GM12878 (cell line): ENCODE measurements at regions not wholly inside any gene's neighbourhood (a gene's known extent, or its start where the extent isn't known, plus 50 kb on each side); places are given as distances from the start of the nearest gene placed in this dataset.

Experiments
- ATAC-seq: fragments of 200-7000 bp; cut with Tn5 transposase; 3 replicates; pipeline ENCODE4 v1.9.1; 2020; ENCODE audit warnings: mild to moderate bottlenecking, moderate library complexity
- BruUV-seq: library from RNA; stranded (reverse); fragments of 400-500 nt; replicated peaks from 2 replicates; lab custom pipeline; 2021; lab: Mats Ljungman, UMichigan
- CTCF ChIA-PET: fragments of 300-600 bp; sonication (Branson Sonifier 250); formaldehyde crosslinking; extraction: SDS; loops from one replicate; lab custom pipeline; 2021; ENCODE audit warnings: inconsistent platforms; lab: Yijun Ruan, JAX
- POLR2A ChIA-PET: fragments of 350-600 bp; formaldehyde crosslinking; extraction: SDS; loops from one replicate; lab custom pipeline; 2021; ENCODE audit warnings: inconsistent platforms; lab: Charles Lee
- RAD21 ChIA-PET: fragments of 300-600 bp; sonication (Branson Sonifier 250); formaldehyde crosslinking; loops from one replicate; lab custom pipeline; 2023; ENCODE audit warnings: antibody characterized with exemption; ENCODE audit not compliant: unreplicated experiment; lab: Charles Lee
- SMC1A ChIA-PET: fragments of 300-600 bp; sonication (Branson Sonifier 250); formaldehyde crosslinking; loops from one replicate; lab custom pipeline; 2023; ENCODE audit not compliant: unreplicated experiment, uncharacterized antibody; lab: Charles Lee
- DNase-seq: peaks from one replicate; pipeline ENCODE4 v3.0.0-alpha.2; 2011; ENCODE audit warnings: low read depth, low spot score
- FAIRE-seq: peaks from 3 replicates; lab custom pipeline; 2011; peaks lifted over from hg19 to GRCh38; lab: Jason Lieb, UNC
- H2AFZ ChIP-seq: 2 replicates; pipeline ENCODE4 v1.6.0; 2011; ENCODE audit warnings: low read depth, low read length, control low read depth; ENCODE audit not compliant: control insufficient read depth
- H3K27ac ChIP-seq: 2 replicates; pipeline ENCODE4 v1.5.1; 2011; ENCODE audit warnings: control low read depth; ENCODE audit not compliant: control insufficient read depth, insufficient read depth
- H3K27me3 ChIP-seq, 2 experiments: replicated peaks in 1 of 2; 2 replicates each; pipeline versions ENCODE4 v1.6.0 to v1.6.1; 2011; ENCODE audit warnings: low read length in 1 of 2; ENCODE audit not compliant: control insufficient read depth in 2 of 2, insufficient read depth in 2 of 2
- H3K36me3 ChIP-seq, 2 experiments: 2 replicates each; pipeline ENCODE4 v1.5.1; 2011; ENCODE audit warnings: low read length in 1 of 2; ENCODE audit not compliant: control insufficient read depth in 2 of 2, insufficient read depth in 2 of 2
- H3K4me1 ChIP-seq: 2 replicates; pipeline ENCODE4 v1.6.1; 2011; ENCODE audit warnings: mild to moderate bottlenecking, low read length, moderate library complexity, mixed read lengths; ENCODE audit not compliant: control insufficient read depth, insufficient read depth
- H3K4me2 ChIP-seq: 2 replicates; pipeline ENCODE4 v1.6.0; 2011; ENCODE audit warnings: control low read depth; ENCODE audit not compliant: control insufficient read depth, insufficient read depth
- H3K4me3 ChIP-seq: fragments of 200-600 bp; sonication (generic); 2 replicates; pipeline ENCODE4 v1.5.1; 2016
- H3K79me2 ChIP-seq: 2 replicates; pipeline ENCODE4 v1.6.0; 2011; ENCODE audit warnings: low read length; ENCODE audit not compliant: control insufficient read depth, insufficient read depth
- H3K9ac ChIP-seq: 2 replicates; pipeline ENCODE4 v1.8.0; 2011; ENCODE audit warnings: low read length, control low read depth, mixed read lengths; ENCODE audit not compliant: control insufficient read depth, insufficient read depth
- H3K9me3 ChIP-seq: replicated peaks from 3 replicates; pipeline ENCODE4 v1.5.1; 2011; ENCODE audit warnings: mild to moderate bottlenecking, low read length; ENCODE audit not compliant: control insufficient read depth, insufficient read depth
- H4K20me1 ChIP-seq: 2 replicates; pipeline ENCODE4 v1.6.0; 2011; ENCODE audit not compliant: control insufficient read depth, insufficient read depth
- CHD2 ChIP-seq: IDR thresholded peaks from 2 replicates; pipeline ENCODE4 v1.6.1; 2011; ENCODE audit warnings: low read depth, low read length, improper control_type of control experiment, borderline replicate concordance
- JUNB ChIP-seq: IDR thresholded peaks from 2 replicates; pipeline ENCODE4 v1.6.1; 2016; ENCODE audit warnings: antibody characterized with exemption, mild to moderate bottlenecking
- MTA2 ChIP-seq: fragments of 450-650 bp; IDR thresholded peaks from 2 replicates; pipeline ENCODE4 v1.6.1; 2016; ENCODE audit warnings: low read depth, mild to moderate bottlenecking, moderate library complexity
- MTA3 ChIP-seq: IDR thresholded peaks from 2 replicates; pipeline ENCODE4 v1.6.1; 2012; ENCODE audit warnings: low read length, inconsistent platforms, borderline replicate concordance
- NR2F1 ChIP-seq: fragments of 450-650 bp; conservative IDR thresholded peaks from 2 replicates; pipeline ENCODE4 v1.6.1; 2017; ENCODE audit warnings: mild to moderate bottlenecking
- POLR2AphosphoS2 ChIP-seq: IDR thresholded peaks from 2 replicates; pipeline ENCODE4 v1.6.1; 2011; ENCODE audit warnings: low read depth, mild to moderate bottlenecking, low read length, improper control_type of control experiment, moderate library complexity
- RB1 ChIP-seq: fragments of 450-650 bp; formaldehyde crosslinking; IDR thresholded peaks from 2 replicates; pipeline ENCODE4 v1.6.1; 2017; ENCODE audit warnings: mild to moderate bottlenecking, borderline replicate concordance
- TARDBP ChIP-seq: IDR thresholded peaks from 2 replicates; pipeline ENCODE4 v1.6.1; 2016; ENCODE audit warnings: borderline replicate concordance
- USF2 ChIP-seq: IDR thresholded peaks from 2 replicates; pipeline ENCODE4 v1.6.1; 2011; ENCODE audit warnings: low read depth, low read length, improper control_type of control experiment, borderline replicate concordance
- YY1 ChIP-seq: IDR thresholded peaks from 2 replicates; pipeline ENCODE4 v1.6.1; 2011; ENCODE audit warnings: low read depth, mild to moderate bottlenecking, low read length
- ZNF207 ChIP-seq: fragments of 450-650 bp; IDR thresholded peaks from 2 replicates; pipeline ENCODE4 v1.6.1; 2014; ENCODE audit warnings: antibody characterized with exemption, mild to moderate bottlenecking, borderline replicate concordance
- WGBS: methylation state at CpG from one replicate; pipeline ENCODE4 v1.1.6; 2016; ENCODE audit warnings: low lambda C conversion rate; ENCODE audit not compliant: insufficient replicate concordance, insufficient coverage; ENCODE audit errors: missing lambda C conversion rate; 5-methylcytosine and 5-hydroxymethylcytosine counted together
- in situ Hi-C: fragments of 300-500 bp; cut with MboI; formaldehyde crosslinking; loops from 9 replicates; pipeline ENCODE4 v1.14.3; 2018; ENCODE audit warnings: mixed read lengths
- intact Hi-C: fragments of 100-400 bp; cut with micrococcal nuclease; formaldehyde crosslinking; loops from one replicate; pipeline ENCODE4 v1.14.2; 2022; ENCODE audit not compliant: unreplicated experiment
- TF ChIP-seq, protein P1 (sequence below): fragments of 450-650 bp; formaldehyde crosslinking; IDR thresholded peaks from 2 replicates; pipeline ENCODE4 v1.4.0; 2020; ENCODE audit warnings: mild to moderate bottlenecking, moderate library complexity
- TF ChIP-seq, protein P2 (sequence below): fragments of 450-650 bp; IDR thresholded peaks from 2 replicates; pipeline ENCODE4 v1.6.1; 2014; ENCODE audit warnings: mild to moderate bottlenecking
- TF ChIP-seq, protein P3 (sequence below): IDR thresholded peaks from 2 replicates; pipeline ENCODE4 v1.6.1; 2011; ENCODE audit warnings: borderline replicate concordance, low read depth, mild to moderate bottlenecking, moderate library complexity, low read length; ENCODE audit not compliant: insufficient read depth, poor library complexity, severe bottlenecking
- TF ChIP-seq, protein P4 (sequence below): IDR thresholded peaks from 2 replicates; pipeline ENCODE4 v1.6.1; 2011; ENCODE audit warnings: low read depth, mild to moderate bottlenecking, low read length, moderate library complexity, borderline replicate concordance; ENCODE audit errors: extremely low read depth

DNA sequence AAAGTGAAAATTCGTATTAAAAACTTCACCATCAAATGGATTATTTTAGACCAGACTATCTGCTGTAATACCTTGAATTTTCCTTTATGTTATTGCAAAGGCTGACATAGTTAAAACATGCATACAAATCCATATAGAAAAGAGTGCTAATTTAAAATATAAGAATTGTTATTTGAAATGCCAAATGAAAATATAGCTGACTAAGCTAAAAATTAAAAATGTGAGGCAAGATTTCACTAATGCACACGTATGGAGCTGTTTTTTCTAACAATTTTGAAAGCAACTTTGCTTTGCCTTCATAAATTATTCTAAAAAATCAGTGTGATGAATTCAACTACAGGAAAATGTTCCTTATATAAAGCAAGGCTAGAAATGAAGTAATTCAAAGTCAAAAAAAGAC lies 62.5 kb downstream of the MPP7 start:
- H3K36me3 ChIP-seq: no peaks in the 10 kb centered on the region
- H4K20me1 ChIP-seq: no peaks in the 10 kb centered on the region
- BruUV-seq: no TSS peak
- no peak overlapping the region for H3K27ac ChIP-seq
- intact Hi-C loops: loop anchor here (2.0 to 5.0 kb wide), 2 partner anchors 498 to 682 kb away; no protein-coding TSS in a partner anchor
- no peak for DNase-seq
- ChIA-PET SMC1A (interaction anchor here (1.4 to 2.4 kb wide), 2 partner anchors 140 to 142 kb away, joined by 3 to 17 read pairs; no protein-coding TSS in a partner anchor), POLR2A (no interaction called here), RAD21 (no interaction called here), CTCF (interaction anchor here (1.3 to 4.3 kb wide), 5 partner anchors 10 to 501 kb away, joined by 4 to 16 read pairs (median 7); no protein-coding TSS in a partner anchor)
- no peaks in the 10 kb centered on the region for H3K4me1 ChIP-seq
- in situ Hi-C loops: no loop called here
- peaks cover 0 to 3% of the 10 kb centered on the region in 2 experiments; a peak in 1 of 4 replicates for H3K27me3 ChIP-seq
- no peak overlapping the region for H3K4me3 ChIP-seq
- no peak overlapping the region for H2AFZ ChIP-seq
- no peak overlapping the region for H3K9ac ChIP-seq
- H3K9me3 ChIP-seq: no peaks in the 10 kb centered on the region
- ATAC-seq: no peak
- no peak overlapping the region for H3K4me2 ChIP-seq
- no peaks in the 10 kb centered on the region for H3K79me2 ChIP-seq
- FAIRE-seq: no peak
- 4% methylated on average over 2 of the region's 2 CpGs for WGBS
- no peak for TF ChIP-seq RB1
- TF ChIP-seq USF2: no peak
- TF ChIP-seq TARDBP: no peak
- no peak for TF ChIP-seq ZNF207
- TF ChIP-seq MTA2: no peak
- TF ChIP-seq, protein P1, sequence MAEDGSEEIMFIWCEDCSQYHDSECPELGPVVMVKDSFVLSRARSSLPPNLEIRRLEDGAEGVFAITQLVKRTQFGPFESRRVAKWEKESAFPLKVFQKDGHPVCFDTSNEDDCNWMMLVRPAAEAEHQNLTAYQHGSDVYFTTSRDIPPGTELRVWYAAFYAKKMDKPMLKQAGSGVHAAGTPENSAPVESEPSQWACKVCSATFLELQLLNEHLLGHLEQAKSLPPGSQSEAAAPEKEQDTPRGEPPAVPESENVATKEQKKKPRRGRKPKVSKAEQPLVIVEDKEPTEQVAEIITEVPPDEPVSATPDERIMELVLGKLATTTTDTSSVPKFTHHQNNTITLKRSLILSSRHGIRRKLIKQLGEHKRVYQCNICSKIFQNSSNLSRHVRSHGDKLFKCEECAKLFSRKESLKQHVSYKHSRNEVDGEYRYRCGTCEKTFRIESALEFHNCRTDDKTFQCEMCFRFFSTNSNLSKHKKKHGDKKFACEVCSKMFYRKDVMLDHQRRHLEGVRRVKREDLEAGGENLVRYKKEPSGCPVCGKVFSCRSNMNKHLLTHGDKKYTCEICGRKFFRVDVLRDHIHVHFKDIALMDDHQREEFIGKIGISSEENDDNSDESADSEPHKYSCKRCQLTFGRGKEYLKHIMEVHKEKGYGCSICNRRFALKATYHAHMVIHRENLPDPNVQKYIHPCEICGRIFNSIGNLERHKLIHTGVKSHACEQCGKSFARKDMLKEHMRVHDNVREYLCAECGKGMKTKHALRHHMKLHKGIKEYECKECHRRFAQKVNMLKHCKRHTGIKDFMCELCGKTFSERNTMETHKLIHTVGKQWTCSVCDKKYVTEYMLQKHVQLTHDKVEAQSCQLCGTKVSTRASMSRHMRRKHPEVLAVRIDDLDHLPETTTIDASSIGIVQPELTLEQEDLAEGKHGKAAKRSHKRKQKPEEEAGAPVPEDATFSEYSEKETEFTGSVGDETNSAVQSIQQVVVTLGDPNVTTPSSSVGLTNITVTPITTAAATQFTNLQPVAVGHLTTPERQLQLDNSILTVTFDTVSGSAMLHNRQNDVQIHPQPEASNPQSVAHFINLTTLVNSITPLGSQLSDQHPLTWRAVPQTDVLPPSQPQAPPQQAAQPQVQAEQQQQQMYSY (CRISPR knock-in tag): no peak
- TF ChIP-seq, protein P2, sequence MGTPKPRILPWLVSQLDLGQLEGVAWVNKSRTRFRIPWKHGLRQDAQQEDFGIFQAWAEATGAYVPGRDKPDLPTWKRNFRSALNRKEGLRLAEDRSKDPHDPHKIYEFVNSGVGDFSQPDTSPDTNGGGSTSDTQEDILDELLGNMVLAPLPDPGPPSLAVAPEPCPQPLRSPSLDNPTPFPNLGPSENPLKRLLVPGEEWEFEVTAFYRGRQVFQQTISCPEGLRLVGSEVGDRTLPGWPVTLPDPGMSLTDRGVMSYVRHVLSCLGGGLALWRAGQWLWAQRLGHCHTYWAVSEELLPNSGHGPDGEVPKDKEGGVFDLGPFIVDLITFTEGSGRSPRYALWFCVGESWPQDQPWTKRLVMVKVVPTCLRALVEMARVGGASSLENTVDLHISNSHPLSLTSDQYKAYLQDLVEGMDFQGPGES: no peak
- TF ChIP-seq NR2F1: no peak
- TF ChIP-seq, protein P3, sequence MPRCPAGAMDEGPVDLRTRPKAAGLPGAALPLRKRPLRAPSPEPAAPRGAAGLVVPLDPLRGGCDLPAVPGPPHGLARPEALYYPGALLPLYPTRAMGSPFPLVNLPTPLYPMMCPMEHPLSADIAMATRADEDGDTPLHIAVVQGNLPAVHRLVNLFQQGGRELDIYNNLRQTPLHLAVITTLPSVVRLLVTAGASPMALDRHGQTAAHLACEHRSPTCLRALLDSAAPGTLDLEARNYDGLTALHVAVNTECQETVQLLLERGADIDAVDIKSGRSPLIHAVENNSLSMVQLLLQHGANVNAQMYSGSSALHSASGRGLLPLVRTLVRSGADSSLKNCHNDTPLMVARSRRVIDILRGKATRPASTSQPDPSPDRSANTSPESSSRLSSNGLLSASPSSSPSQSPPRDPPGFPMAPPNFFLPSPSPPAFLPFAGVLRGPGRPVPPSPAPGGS: no peak
- no peak for TF ChIP-seq CHD2
- no peak for TF ChIP-seq YY1
- TF ChIP-seq POLR2AphosphoS2: no peak
- TF ChIP-seq MTA3: no peak
- TF ChIP-seq JUNB: no peak
- TF ChIP-seq, protein P4, sequence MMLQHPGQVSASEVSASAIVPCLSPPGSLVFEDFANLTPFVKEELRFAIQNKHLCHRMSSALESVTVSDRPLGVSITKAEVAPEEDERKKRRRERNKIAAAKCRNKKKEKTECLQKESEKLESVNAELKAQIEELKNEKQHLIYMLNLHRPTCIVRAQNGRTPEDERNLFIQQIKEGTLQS: no peak
